T-cell (primary cell): ENCODE measurements at regions not wholly inside any gene's neighbourhood (a gene's known extent, or its start where the extent isn't known, plus 50 kb on each side); places are given as distances from the start of the nearest gene placed in this dataset.

Experiments used
- ATAC-seq, 4 experiments: fragments of 200-7000 bp in 3 of 4; fragments of 150-1000 bp in 1 of 4; cut with Tn5 transposase; replicated peaks in 1 of 4; 1 replicate in 3 of 4; 2 replicates in 1 of 4; pipeline ENCODE4 v1.10.0; 2021; ENCODE audit warnings: moderate library complexity in 3 of 4, mild to moderate bottlenecking in 2 of 4, moderate number of reproducible peaks in 1 of 4
- CTCF ChIA-PET, 2 donors: fragments of 300-600 bp; sonication (Branson Sonifier 250); formaldehyde crosslinking; loops; one replicate each; lab custom pipeline; 2022; ENCODE audit warnings: antibody characterized with exemption in 2 of 2; lab: Charles Lee
- POLR2A ChIA-PET, 2 donors: fragments of 300-600 bp; sonication (Branson Sonifier 250); formaldehyde crosslinking; loops; one replicate each; lab custom pipeline; 2022; ENCODE audit warnings: antibody characterized with exemption in 2 of 2; lab: Charles Lee
- DNase-seq, 35 experiments: peaks; one replicate each; pipeline versions ENCODE4 v3.0.0 to v3.0.0-alpha.2; 2013 to 2023
- H3K27ac ChIP-seq: one replicate; pipeline ENCODE4 v1.5.1; 2013; ENCODE audit warnings: low read length
- H3K27me3 ChIP-seq, 2 experiments: replicated peaks in 1 of 2; 1 replicate in 1 of 2; 2 replicates in 1 of 2; pipeline versions ENCODE4 v1.6.1 to v1.7.0; 2013; ENCODE audit warnings: low read length in 1 of 2, mixed read lengths in 1 of 2; ENCODE audit not compliant: control insufficient read depth in 2 of 2, insufficient read depth in 2 of 2; ENCODE audit errors: extremely low read depth in 1 of 2
- H3K36me3 ChIP-seq, 2 donors: 1 replicate in 1 of 2; 2 replicates in 1 of 2; pipeline versions ENCODE4 v1.6.1 to v1.7.0; 2013; ENCODE audit warnings: low read length in 1 of 2; ENCODE audit not compliant: control insufficient read depth in 2 of 2, insufficient read depth in 1 of 2; ENCODE audit errors: extremely low read depth in 1 of 2
- H3K4me1 ChIP-seq, 2 experiments: 1 replicate in 1 of 2; 2 replicates in 1 of 2; pipeline versions ENCODE4 v1.6.1 to v1.7.0; 2013; ENCODE audit warnings: low read length in 2 of 2, mixed read lengths in 1 of 2; ENCODE audit not compliant: insufficient read depth in 2 of 2, control insufficient read depth in 1 of 2; ENCODE audit errors: extremely low read depth in 1 of 2
- H3K4me3 ChIP-seq, 2 donors: 1 replicate in 1 of 2; 2 replicates in 1 of 2; pipeline versions ENCODE4 v1.5.1 to v1.7.0; 2013; ENCODE audit warnings: mild to moderate bottlenecking in 2 of 2, low read length in 1 of 2, moderate library complexity in 1 of 2; ENCODE audit not compliant: control insufficient read depth in 1 of 2; ENCODE audit errors: extremely low read depth in 1 of 2
- H3K9me3 ChIP-seq: 2 replicates; pipeline ENCODE4 v1.7.0; 2013
- H3K27ac Mint-ChIP-seq, 2 donors: one replicate each; pipeline ENCODE4 v1.8.0; 2020 to 2021; ENCODE audit warnings: mild to moderate bottlenecking in 2 of 2, mixed read lengths in 2 of 2
- H3K27me3 Mint-ChIP-seq, 2 donors: one replicate each; pipeline ENCODE4 v1.8.0; 2021 to 2022; ENCODE audit warnings: mixed read lengths in 2 of 2
- H3K36me3 Mint-ChIP-seq: one replicate; pipeline ENCODE4 v1.8.0; 2021; ENCODE audit warnings: mixed read lengths
- H3K4me1 Mint-ChIP-seq, 3 donors: one replicate each; pipeline ENCODE4 v1.8.0; 2020 to 2022; ENCODE audit warnings: mixed read lengths in 3 of 3, mild to moderate bottlenecking in 1 of 3
- H3K4me3 Mint-ChIP-seq, 3 donors: one replicate each; pipeline ENCODE4 v1.8.0; 2020 to 2022; ENCODE audit warnings: mild to moderate bottlenecking in 3 of 3, mixed read lengths in 3 of 3, moderate library complexity in 3 of 3
- H3K9me3 Mint-ChIP-seq, 3 donors: one replicate each; pipeline ENCODE4 v1.8.0; 2020 to 2022; ENCODE audit warnings: mixed read lengths in 3 of 3
- WGBS: methylation state at CpG from one replicate; pipeline ENCODE4 v1.1.5; 2013; ENCODE audit warnings: missing lambda C conversion rate; ENCODE audit not compliant: insufficient coverage; 5-methylcytosine and 5-hydroxymethylcytosine counted together

DNA sequence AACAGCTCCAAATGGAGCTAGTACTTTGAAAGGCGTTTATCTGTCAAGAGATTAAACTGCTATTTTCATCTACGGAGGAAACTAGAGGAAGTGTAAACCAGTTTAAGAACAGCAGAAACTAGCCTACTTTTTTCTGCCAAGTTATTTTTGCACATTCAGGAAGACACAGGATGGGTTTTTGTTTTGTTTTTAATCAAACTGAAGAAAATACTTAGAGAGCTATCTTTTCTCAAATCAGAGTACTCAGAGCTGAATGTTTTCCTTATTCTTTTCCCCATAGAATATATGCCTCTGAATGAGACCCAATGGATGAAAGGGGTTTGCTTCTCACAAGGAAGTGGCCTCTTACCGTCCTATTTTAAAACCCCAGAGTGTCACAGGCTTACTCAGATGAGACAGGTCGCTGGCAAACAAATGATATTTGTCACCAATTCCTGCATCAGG, 538.5 kb downstream of the CD83 start:
- POLR2A ChIA-PET, result no interaction called here
- no peak overlapping the region for H3K4me3 ChIP-seq
- Mint-ChIP-seq H3K4me1 (peaks cover 30 to 40% (median 35%) of the 10 kb centered on the region in 3 donors), H3K4me3 (peak overlapping the region in 1 of 3 donors; percentile 7), H3K36me3 (no peaks in the 10 kb centered on the region), H3K27me3 (no peaks in the 10 kb centered on the region), H3K9me3 (no peaks in the 10 kb centered on the region), H3K27ac (peak overlapping the region; percentile 18 to 82)
- H3K36me3 ChIP-seq, result no peaks in the 10 kb centered on the region
- DNase-seq (no peak), ATAC-seq (peak in 2 of 4 experiments; percentile 34 to 68)
- no peaks in the 10 kb centered on the region for H3K9me3 ChIP-seq
- no peaks in the 10 kb centered on the region for H3K27me3 ChIP-seq
- CTCF ChIA-PET, result interaction anchor here in 1 of 2 donors (1.1 kb wide), 1 partner anchor 38 kb away, joined by 3 read pairs; no protein-coding TSS in a partner anchor
- peaks cover 14 to 58% of the 10 kb centered on the region in 2 experiments for H3K4me1 ChIP-seq
- H3K27ac ChIP-seq, result peak overlapping the region; percentile 27
- WGBS, result no CpG with 5 or more reads among the region's 4 CpGs

DNA sequence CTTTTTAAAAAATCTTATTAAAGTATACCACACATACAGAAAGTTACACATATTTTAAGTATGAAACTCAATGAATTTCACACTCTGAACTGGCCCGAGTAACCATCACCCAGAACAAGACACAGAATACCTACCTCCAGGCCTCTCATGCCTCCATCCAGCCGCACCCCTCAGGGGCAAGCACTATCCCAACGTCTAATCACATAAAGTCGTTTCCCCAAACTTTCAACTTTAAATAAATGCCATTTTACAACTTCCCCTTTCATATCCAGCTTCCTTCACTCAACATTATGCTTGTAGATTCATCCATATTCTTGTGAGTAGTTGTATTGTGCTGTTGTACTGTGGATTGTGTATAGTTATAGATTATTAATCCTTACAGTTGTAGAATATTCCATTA, 539.1 kb downstream of the CD83 start:
- Histone ChIP-seq H3K4me3 (no peak overlapping the region), H3K9me3 (no peaks in the 10 kb centered on the region), H3K4me1 (peaks cover 19 to 63% of the 10 kb centered on the region in 2 experiments), H3K36me3 (no peaks in the 10 kb centered on the region), H3K27me3 (no peaks in the 10 kb centered on the region), H3K27ac (no peak overlapping the region)
- 82% methylated on average over 2 of the region's 4 CpGs for WGBS
- POLR2A ChIA-PET, result no interaction called here
- Mint-ChIP-seq H3K27me3 (no peaks in the 10 kb centered on the region), H3K27ac (peak overlapping the region; percentile 40 to 82), H3K36me3 (no peaks in the 10 kb centered on the region), H3K4me3 (no peak overlapping the region), H3K4me1 (peaks cover 30 to 40% (median 35%) of the 10 kb centered on the region in 3 donors), H3K9me3 (no peaks in the 10 kb centered on the region)
- CTCF ChIA-PET, result interaction anchor here in 1 of 2 donors (0.6 to 1.1 kb wide), 2 partner anchors 39 to 862 kb away, joined by 3 read pairs; no protein-coding TSS in a partner anchor
- no peak for DNase-seq
- no peak for ATAC-seq

DNA sequence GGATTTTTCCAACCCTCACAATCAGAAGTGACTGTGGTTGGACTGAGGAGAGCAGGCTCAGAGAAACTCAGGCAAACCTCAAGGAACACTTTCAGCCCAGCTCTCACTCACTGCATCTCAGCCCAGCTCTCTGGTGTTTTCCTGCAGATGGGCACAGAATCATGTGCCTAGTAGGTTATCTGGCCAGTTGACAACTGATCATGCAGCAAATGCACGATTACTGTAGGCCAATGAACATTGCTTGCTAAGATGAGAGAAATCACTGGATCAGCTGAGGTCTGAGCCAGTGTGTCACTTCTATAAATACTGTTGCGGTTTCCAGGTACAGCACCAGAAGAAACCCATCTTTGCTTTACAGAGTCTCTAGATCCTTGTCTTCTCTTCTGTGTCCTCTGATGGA, 540.5 kb downstream of the CD83 start:
- ChIA-PET CTCF (no interaction called here), POLR2A (no interaction called here)
- H3K27me3 Mint-ChIP-seq, result no peaks in the 10 kb centered on the region
- ATAC-seq (no peak), DNase-seq (no peak)
- no peaks in the 10 kb centered on the region for H3K36me3 Mint-ChIP-seq
- Histone ChIP-seq H3K4me1 (peaks cover 25 to 76% of the 10 kb centered on the region in 2 experiments), H3K4me3 (no peak overlapping the region), H3K27ac (no peak overlapping the region), H3K27me3 (no peaks in the 10 kb centered on the region), H3K9me3 (no peaks in the 10 kb centered on the region), H3K36me3 (no peaks in the 10 kb centered on the region)
- no peaks in the 10 kb centered on the region for H3K9me3 Mint-ChIP-seq
- H3K27ac Mint-ChIP-seq, result no peak overlapping the region
- WGBS, result 82% methylated on average over 1 of the region's 2 CpGs
- H3K4me1 Mint-ChIP-seq, result peaks cover 30 to 40% (median 35%) of the 10 kb centered on the region in 3 donors
- no peak overlapping the region for H3K4me3 Mint-ChIP-seq

DNA sequence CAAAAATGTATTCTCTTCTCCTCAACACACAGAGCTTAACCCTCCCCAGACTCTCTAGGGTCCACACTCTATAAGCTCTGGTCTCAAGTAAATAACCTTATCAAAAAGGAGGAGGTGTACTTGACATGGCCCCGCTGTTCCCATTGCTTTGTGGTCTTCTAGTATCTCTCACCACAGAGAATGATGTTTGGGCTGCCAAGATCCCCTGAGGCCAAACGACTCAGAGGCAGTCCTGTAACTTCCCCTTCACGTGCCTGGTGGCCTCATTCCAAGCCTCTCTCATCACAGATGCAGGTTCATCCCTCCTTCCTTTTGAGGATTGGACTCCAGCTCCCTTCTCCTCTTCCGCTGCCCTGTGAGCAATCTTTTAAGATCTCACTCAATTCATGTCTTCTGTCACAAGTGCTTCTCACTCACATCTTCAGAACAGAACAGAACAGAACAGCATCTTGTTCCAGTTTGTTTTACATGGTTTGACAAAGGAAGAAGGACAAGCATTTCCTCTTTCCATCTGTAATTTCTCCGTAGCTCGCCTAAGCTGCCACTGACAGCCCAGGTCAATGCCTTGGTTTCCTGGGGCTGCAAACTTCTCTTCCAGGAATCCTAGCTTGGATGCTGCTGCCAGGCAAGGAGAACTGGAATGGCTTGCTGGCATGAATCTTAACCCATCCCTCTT, 541.5 kb downstream of the CD83 start:
- no peak for DNase-seq
- H3K4me3 Mint-ChIP-seq, result no peak overlapping the region
- CTCF ChIA-PET, result no interaction called here
- H3K4me1 Mint-ChIP-seq, result peaks cover 34 to 45% (median 37%) of the 10 kb centered on the region in 3 donors
- H3K27ac Mint-ChIP-seq, result peak overlapping the region in 1 of 2 donors; percentile 21
- H3K27ac ChIP-seq, result no peak overlapping the region
- 90% methylated on average over 4 of the region's 6 CpGs for WGBS
- no peaks in the 10 kb centered on the region for H3K27me3 Mint-ChIP-seq
- no peaks in the 10 kb centered on the region for H3K9me3 Mint-ChIP-seq
- POLR2A ChIA-PET, result no interaction called here
- peaks cover 29 to 78% of the 10 kb centered on the region in 2 experiments for H3K4me1 ChIP-seq
- no peak for ATAC-seq
- H3K9me3 ChIP-seq, result no peaks in the 10 kb centered on the region
- no peaks in the 10 kb centered on the region for H3K27me3 ChIP-seq
- no peak overlapping the region for H3K4me3 ChIP-seq
- no peaks in the 10 kb centered on the region for H3K36me3 ChIP-seq
- H3K36me3 Mint-ChIP-seq, result no peaks in the 10 kb centered on the region

DNA sequence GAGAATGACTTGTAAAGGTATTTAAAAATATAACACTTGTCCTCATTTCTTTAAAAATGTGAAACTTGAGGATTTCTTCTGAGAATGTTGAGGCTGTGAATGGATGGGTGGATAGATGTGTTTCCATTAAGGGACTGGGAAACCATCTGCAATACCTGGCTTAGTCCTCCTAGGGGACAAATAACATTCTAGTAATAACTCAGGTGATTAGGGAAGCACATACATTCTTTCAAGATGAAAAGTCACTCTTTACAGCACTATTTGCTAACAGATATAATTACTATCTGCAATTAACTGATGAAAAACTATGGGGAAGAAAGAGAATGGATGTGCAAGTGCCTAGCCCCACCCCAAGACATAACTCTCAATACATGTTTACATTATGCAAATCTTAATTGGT, 542.3 kb downstream of the CD83 start:
- Histone ChIP-seq H3K4me1 (peaks cover 38 to 80% of the 10 kb centered on the region in 2 experiments), H3K4me3 (no peak overlapping the region), H3K36me3 (no peaks in the 10 kb centered on the region), H3K9me3 (no peaks in the 10 kb centered on the region), H3K27me3 (no peaks in the 10 kb centered on the region), H3K27ac (no peak overlapping the region)
- Mint-ChIP-seq H3K4me1 (peaks cover 42 to 49% (median 45%) of the 10 kb centered on the region in 3 donors), H3K27me3 (no peaks in the 10 kb centered on the region), H3K36me3 (no peaks in the 10 kb centered on the region), H3K27ac (peak overlapping the region in 1 of 2 donors; percentile 19), H3K9me3 (no peaks in the 10 kb centered on the region), H3K4me3 (no peak overlapping the region)
- no peak for DNase-seq
- no peak for ATAC-seq
- ChIA-PET POLR2A (interaction anchor here (0.6 kb wide), 3 partner anchors 23 to 785 kb away, joined by 3 to 8 read pairs (median 5); no protein-coding TSS in a partner anchor), CTCF (no interaction called here)

DNA sequence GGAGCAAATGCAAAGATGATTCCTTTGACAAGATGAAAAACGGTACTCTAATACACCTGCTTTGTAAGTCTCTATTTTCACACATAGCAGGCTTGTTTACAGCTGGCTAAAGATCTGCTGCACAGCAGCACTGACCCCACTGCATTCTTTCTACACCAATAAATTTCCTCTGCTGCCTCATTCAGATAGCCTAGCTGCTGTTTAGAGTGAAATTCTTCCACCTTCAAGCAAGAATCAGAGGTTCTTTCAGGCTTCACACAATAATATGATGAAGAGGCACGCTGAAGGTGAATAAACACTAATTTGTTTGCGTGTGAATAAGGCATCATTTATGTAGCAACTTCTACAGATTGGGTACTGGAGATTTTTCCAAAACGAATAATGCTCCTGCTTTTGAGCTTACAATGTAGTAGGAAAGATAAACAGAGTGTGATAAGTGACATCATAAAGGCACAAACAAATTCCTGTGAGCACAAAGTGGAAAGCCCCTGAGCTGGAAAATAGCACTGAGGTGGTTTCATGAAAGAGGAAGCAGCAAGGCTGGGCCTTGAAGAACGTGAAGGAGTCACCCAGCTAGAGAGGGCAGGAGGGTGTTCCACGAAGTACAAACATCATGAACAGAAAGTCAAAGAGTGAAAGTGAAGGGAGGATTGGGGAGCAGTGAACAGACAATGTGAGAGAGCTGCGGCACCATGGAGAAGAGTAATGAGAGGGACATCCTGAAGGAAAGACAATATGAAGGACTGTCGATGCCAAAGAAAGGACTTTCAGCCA, 543.4 kb downstream of the CD83 start:
- ChIA-PET POLR2A (interaction anchor here in 1 of 2 donors (0.6 kb wide), 1 partner anchor 587 kb away, joined by 3 read pairs; no protein-coding TSS in a partner anchor), CTCF (interaction anchor here (0.6 to 1.1 kb wide), 2 partner anchors 25 to 721 kb away, joined by 3 to 4 read pairs; no protein-coding TSS in a partner anchor)
- Mint-ChIP-seq H3K4me3 (no peak overlapping the region), H3K27ac (no peak overlapping the region), H3K36me3 (no peaks in the 10 kb centered on the region), H3K4me1 (peaks cover 36 to 46% (median 40%) of the 10 kb centered on the region in 3 donors), H3K27me3 (no peaks in the 10 kb centered on the region), H3K9me3 (no peaks in the 10 kb centered on the region)
- Histone ChIP-seq H3K4me3 (no peak overlapping the region), H3K4me1 (peaks cover 39 to 75% of the 10 kb centered on the region in 2 experiments), H3K36me3 (no peaks in the 10 kb centered on the region), H3K9me3 (no peaks in the 10 kb centered on the region), H3K27ac (peak overlapping the region; percentile 61), H3K27me3 (no peaks in the 10 kb centered on the region)
- 45% methylated on average over 6 of the region's 8 CpGs for WGBS
- DNase-seq, result peak in 33 of 35 experiments; percentile 6 to 71 (median 43)
- ATAC-seq, result peak; percentile 62 to 90 (median 70)
